NB4 (cell line): ENCODE measurements at regions not wholly inside any gene's neighbourhood (a gene's known extent, or its start where the extent isn't known, plus 50 kb on each side); places are given as distances from the start of the nearest gene placed in this dataset.

ENCODE experiments used
- DNase-seq: peaks from one replicate; pipeline ENCODE4 v3.0.0; 2010; ENCODE audit warnings: low read depth
- H3K4me3 ChIP-seq: one replicate; pipeline ENCODE4 v1.5.1; 2011; ENCODE audit warnings: mild to moderate bottlenecking, low read depth, low read length, moderate library complexity
- MAX ChIP-seq: IDR thresholded peaks from 2 replicates; pipeline ENCODE4 v1.6.1; 2011; ENCODE audit warnings: low read depth, low read length
- MYC ChIP-seq: IDR thresholded peaks from 2 replicates; pipeline ENCODE4 v1.6.1; 2011; ENCODE audit warnings: low read depth, low read length
- POLR2A ChIP-seq: IDR thresholded peaks from 2 replicates; pipeline ENCODE4 v1.6.1; 2011; ENCODE audit warnings: mild to moderate bottlenecking; ENCODE audit not compliant: insufficient read length; ENCODE audit errors: extremely low read depth
- TF ChIP-seq, protein P1 (sequence below): IDR thresholded peaks from one replicate; pipeline ENCODE4 v1.5.1; 2012; ENCODE audit warnings: low read depth, low read length

DNA sequence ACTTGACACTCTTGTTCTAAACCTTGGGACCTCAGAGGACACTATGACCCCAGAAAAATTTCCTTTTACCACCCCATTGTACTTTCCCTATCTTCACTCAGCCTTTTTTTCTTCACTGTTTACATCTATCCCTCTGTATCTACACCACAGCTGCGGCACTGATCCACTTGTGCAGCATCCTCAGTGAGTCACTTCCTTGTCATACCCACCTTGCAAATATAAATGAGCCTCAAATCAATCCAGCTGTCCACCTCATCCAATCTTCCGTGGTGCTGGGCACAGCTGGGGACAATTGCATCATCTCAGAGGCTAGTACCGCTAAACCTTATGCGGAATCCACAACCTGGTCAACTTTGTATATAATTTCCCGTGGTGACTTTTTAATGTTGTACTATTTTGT, 710.5 kb downstream of the QKI start:
- no peak for DNase-seq
- TF ChIP-seq, protein P1, sequence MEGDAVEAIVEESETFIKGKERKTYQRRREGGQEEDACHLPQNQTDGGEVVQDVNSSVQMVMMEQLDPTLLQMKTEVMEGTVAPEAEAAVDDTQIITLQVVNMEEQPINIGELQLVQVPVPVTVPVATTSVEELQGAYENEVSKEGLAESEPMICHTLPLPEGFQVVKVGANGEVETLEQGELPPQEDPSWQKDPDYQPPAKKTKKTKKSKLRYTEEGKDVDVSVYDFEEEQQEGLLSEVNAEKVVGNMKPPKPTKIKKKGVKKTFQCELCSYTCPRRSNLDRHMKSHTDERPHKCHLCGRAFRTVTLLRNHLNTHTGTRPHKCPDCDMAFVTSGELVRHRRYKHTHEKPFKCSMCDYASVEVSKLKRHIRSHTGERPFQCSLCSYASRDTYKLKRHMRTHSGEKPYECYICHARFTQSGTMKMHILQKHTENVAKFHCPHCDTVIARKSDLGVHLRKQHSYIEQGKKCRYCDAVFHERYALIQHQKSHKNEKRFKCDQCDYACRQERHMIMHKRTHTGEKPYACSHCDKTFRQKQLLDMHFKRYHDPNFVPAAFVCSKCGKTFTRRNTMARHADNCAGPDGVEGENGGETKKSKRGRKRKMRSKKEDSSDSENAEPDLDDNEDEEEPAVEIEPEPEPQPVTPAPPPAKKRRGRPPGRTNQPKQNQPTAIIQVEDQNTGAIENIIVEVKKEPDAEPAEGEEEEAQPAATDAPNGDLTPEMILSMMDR = no peak
- no peak for TF ChIP-seq POLR2A
- TF ChIP-seq MYC = no peak
- TF ChIP-seq MAX = no peak
- H3K4me3 ChIP-seq = no peak overlapping the region

- TF ChIP-seq POLR2A (no peak), MAX (no peak), MYC (no peak)
- TF ChIP-seq, protein P1 = no peak
- DNase-seq = no peak
- H3K4me3 ChIP-seq = no peak overlapping the region
Measured at GRCh38 chr6:164124473-164124872, 710.0 kb downstream of the QKI start.

- no peak for TF ChIP-seq MYC
- H3K4me3 ChIP-seq = no peak overlapping the region
Measured at GRCh38 chr6:164122109-164122508, 707.6 kb downstream of the QKI start.

DNA sequence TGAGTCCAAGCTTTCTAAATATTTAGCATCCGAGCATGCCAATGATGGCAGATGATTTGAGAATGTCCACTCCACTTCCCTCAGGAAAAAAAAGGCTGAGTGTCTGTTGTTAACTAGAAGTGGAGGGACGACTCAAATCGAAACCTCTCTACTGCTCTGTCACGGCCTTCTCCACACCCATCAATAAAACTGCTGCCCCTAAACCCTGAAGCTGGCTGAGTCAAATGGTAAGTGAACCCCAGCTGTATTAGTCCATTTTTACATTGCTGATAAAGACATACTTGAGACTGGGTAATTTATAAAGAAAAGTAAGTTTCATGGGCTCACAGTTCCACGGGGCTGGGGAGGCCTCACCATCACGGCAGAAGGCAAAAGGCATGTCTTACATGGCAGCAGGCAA, 707.0 kb downstream of the QKI start:
- TF ChIP-seq, protein P1 = no peak
- TF ChIP-seq POLR2A (no peak), MYC (no peak), MAX (no peak)
- DNase-seq = no peak
- no peak overlapping the region for H3K4me3 ChIP-seq

More at GRCh38 chr6:164122109-164122508, 707.6 kb downstream of the QKI start:
- DNase-seq = no peak

- no peak for DNase-seq
- H3K4me3 ChIP-seq = no peak overlapping the region
- TF ChIP-seq POLR2A (no peak), MAX (no peak), MYC (no peak)
- TF ChIP-seq, protein P1 = no peak
Measured at GRCh38 chr6:164114651-164115050, 700.1 kb downstream of the QKI start.

GRCh38 chr6:164114051-164114450, 699.5 kb downstream of the QKI start:
- DNase-seq = no peak
- no peak for TF ChIP-seq POLR2A
- TF ChIP-seq MAX = no peak
- TF ChIP-seq, protein P1 = no peak
- no peak for TF ChIP-seq MYC
- H3K4me3 ChIP-seq = no peak overlapping the region
